Breast epithelium (tissue), 4 donors: ENCODE measurements at regions not wholly inside any gene's neighbourhood (a gene's known extent, or its start where the extent isn't known, plus 50 kb on each side); places are given as distances from the start of the nearest gene placed in this dataset.

Experiments used
- DNase-seq, 2 donors: peaks; one replicate each; pipeline ENCODE4 v3.0.0-alpha.2; 2019; ENCODE audit warnings: low spot score in 2 of 2
- H3K27ac ChIP-seq, 2 donors: fragments of 200-600 bp; sonication (generic) in 1 of 2; one replicate each; pipeline ENCODE4 v1.5.1; 2016 to 2019; ENCODE audit warnings: mild to moderate bottlenecking in 1 of 2
- H3K27me3 ChIP-seq, 2 donors: fragments of 200-600 bp; sonication (generic) in 1 of 2; one replicate each; pipeline versions ENCODE4 v1.5.1 to v1.6.0; 2017 to 2019; ENCODE audit warnings: control low read depth in 1 of 2, mild to moderate bottlenecking in 1 of 2
- H3K36me3 ChIP-seq: fragments of 200-600 bp; one replicate; pipeline ENCODE4 v1.5.1; 2019
- H3K4me1 ChIP-seq, 2 donors: fragments of 200-600 bp; sonication (generic); one replicate each; pipeline ENCODE4 v1.5.1; 2016 to 2019; ENCODE audit warnings: control low read depth in 1 of 2
- H3K4me3 ChIP-seq, 3 donors: fragments of 200-600 bp; sonication (generic); 1 replicate in 2 of 3; 2 replicates in 1 of 3; pipeline ENCODE4 v1.5.1; 2016 to 2019; ENCODE audit warnings: mild to moderate bottlenecking in 3 of 3, moderate library complexity in 2 of 3
- H3K9me3 ChIP-seq, 2 donors: fragments of 200-600 bp; sonication (generic) in 1 of 2; one replicate each; pipeline ENCODE4 v1.5.1; 2016 to 2019; ENCODE audit warnings: control low read depth in 1 of 2
- CTCF ChIP-seq, 3 donors: fragments of 450-650 bp; IDR thresholded peaks; one replicate each; pipeline ENCODE4 v1.5.1; 2016 to 2017; ENCODE audit warnings: antibody characterized with exemption in 3 of 3, mild to moderate bottlenecking in 3 of 3, moderate library complexity in 3 of 3
- POLR2A ChIP-seq: fragments of 450-650 bp; IDR thresholded peaks from one replicate; pipeline ENCODE4 v1.6.1; 2016; ENCODE audit warnings: antibody characterized with exemption, mild to moderate bottlenecking, moderate library complexity
- POLR2AphosphoS5 ChIP-seq, 3 donors: sonication (generic); formaldehyde crosslinking; IDR thresholded peaks; one replicate each; pipeline ENCODE4 v1.6.1; 2017; ENCODE audit warnings: antibody characterized with exemption in 3 of 3
- intact Hi-C: fragments of 100-400 bp; cut with DNase I; formaldehyde crosslinking; loops from one replicate; pipeline ENCODE4 v1.15.1; 2023; ENCODE audit warnings: low total_unique reads

GRCh38 chr10:3700531-3701076 is 84.4 kb downstream of the KLF6 start:
- DNase-seq = no peak
- Histone ChIP-seq H3K27ac (no peak overlapping the region), H3K9me3 (no peaks in the 10 kb centered on the region), H3K36me3 (no peaks in the 10 kb centered on the region), H3K27me3 (no peaks in the 10 kb centered on the region), H3K4me1 (no peaks in the 10 kb centered on the region), H3K4me3 (no peak overlapping the region)
- no peak for TF ChIP-seq POLR2A
- no peak for TF ChIP-seq POLR2AphosphoS5 (IDR thresholded peaks at IDR 0.05)
- no peak for TF ChIP-seq CTCF (IDR thresholded peaks at IDR 0.05)
- intact Hi-C loops = loop anchor here (1.0 kb wide), 1 partner anchor 21 kb away; no protein-coding TSS in a partner anchor

GRCh38 chr10:3699916-3700315 is 85.1 kb downstream of the KLF6 start:
- H3K9me3 ChIP-seq = no peaks in the 10 kb centered on the region
- no peaks in the 10 kb centered on the region for H3K27me3 ChIP-seq
- H3K4me3 ChIP-seq = no peak overlapping the region
- H3K36me3 ChIP-seq = no peaks in the 10 kb centered on the region
- no peak for DNase-seq
- H3K4me1 ChIP-seq = no peaks in the 10 kb centered on the region
- no peak overlapping the region for H3K27ac ChIP-seq
- intact Hi-C loops = no loop called here
- no peak for TF ChIP-seq CTCF (IDR thresholded peaks at IDR 0.05)
- TF ChIP-seq POLR2AphosphoS5 (IDR thresholded peaks at IDR 0.05) = no peak
- no peak for TF ChIP-seq POLR2A

GRCh38 chr10:3698312-3698711 is 86.7 kb downstream of the KLF6 start:
- Histone ChIP-seq H3K9me3 (no peaks in the 10 kb centered on the region), H3K4me3 (no peak overlapping the region), H3K36me3 (no peaks in the 10 kb centered on the region), H3K4me1 (no peaks in the 10 kb centered on the region), H3K27ac (no peak overlapping the region), H3K27me3 (no peaks in the 10 kb centered on the region)
- DNase-seq = no peak
- intact Hi-C loops = no loop called here
- TF ChIP-seq POLR2AphosphoS5 (IDR thresholded peaks at IDR 0.05) = no peak
- TF ChIP-seq CTCF (IDR thresholded peaks at IDR 0.05) = no peak
- no peak for TF ChIP-seq POLR2A

- Histone ChIP-seq H3K4me3 (no peak overlapping the region), H3K36me3 (no peaks in the 10 kb centered on the region), H3K9me3 (no peaks in the 10 kb centered on the region), H3K27me3 (no peaks in the 10 kb centered on the region), H3K27ac (no peak overlapping the region), H3K4me1 (no peaks in the 10 kb centered on the region)
- intact Hi-C loops = no loop called here
- no peak for TF ChIP-seq POLR2AphosphoS5 (IDR thresholded peaks at IDR 0.05)
- no peak for TF ChIP-seq CTCF (IDR thresholded peaks at IDR 0.05)
- no peak for TF ChIP-seq POLR2A
- no peak for DNase-seq
Measured at GRCh38 chr10:3693698-3694080, 91.3 kb downstream of the KLF6 start.

GRCh38 chr10:3693022-3693697 is 91.8 kb downstream of the KLF6 start:
- TF ChIP-seq POLR2AphosphoS5 (IDR thresholded peaks at IDR 0.05) (no peak), CTCF (IDR thresholded peaks at IDR 0.05) (no peak), POLR2A (no peak)
- intact Hi-C loops = no loop called here
- no peaks in the 10 kb centered on the region for H3K9me3 ChIP-seq
- H3K36me3 ChIP-seq = no peaks in the 10 kb centered on the region
- no peaks in the 10 kb centered on the region for H3K4me1 ChIP-seq
- H3K27ac ChIP-seq = no peak overlapping the region
- H3K27me3 ChIP-seq = no peaks in the 10 kb centered on the region
- DNase-seq = no peak
- H3K4me3 ChIP-seq = no peak overlapping the region
